ENCODE measurements at regions not wholly inside any gene's neighbourhood (a gene's known extent, or its start where the extent isn't known, plus 50 kb on each side); places are given as distances from the start of the nearest gene placed in this dataset.

DNA sequence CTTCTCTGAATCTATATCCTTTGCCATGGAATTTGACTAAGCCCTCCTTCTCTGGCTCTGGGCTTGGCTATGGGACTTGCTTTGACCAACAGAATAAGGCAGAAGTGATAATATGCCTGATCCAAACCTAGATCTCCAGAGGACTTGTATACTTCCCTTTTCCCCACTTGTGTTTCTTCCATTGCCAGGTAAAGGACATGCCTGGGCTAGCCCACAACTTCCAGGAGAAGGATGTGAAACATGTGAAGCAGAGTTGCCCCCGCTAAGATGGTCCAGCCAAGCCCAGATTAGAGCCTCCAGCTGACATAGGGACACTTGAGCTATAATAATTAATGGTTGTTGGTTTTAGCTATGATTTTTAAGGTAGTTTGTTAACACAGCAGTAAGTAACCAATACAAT, 55.1 kb downstream of the FOXB1 start:
- H4K20me1 ChIP-seq (replicated peaks; ENCODE audit: control insufficient read depth, extremely low read depth, insufficient read depth, low read length): no peaks in the 10 kb centered on the region
- H3K9me1 ChIP-seq (replicated peaks; ENCODE audit: control insufficient read depth, extremely low read depth, insufficient read depth, low read length): no peaks in the 10 kb centered on the region
- H3K4me2 ChIP-seq (ENCODE audit: insufficient read depth, low read length): no peak overlapping the region
- CTCF ChIA-PET: no interaction called here
- DNase-seq (ENCODE audit: low read depth, low spot score) (no peak), FAIRE-seq (no peak)
- POLR2A ChIA-PET: no interaction called here
- no peak overlapping the region for H3K27ac ChIP-seq (ENCODE audit: insufficient read depth, low read depth, low read length)
- no TSS peak for BruUV-seq (replicated peaks)
- H3K4me1 ChIP-seq (ENCODE audit: control insufficient read depth, extremely low read depth, insufficient read depth, low read length): no peaks in the 10 kb centered on the region
- H3K79me2 ChIP-seq (ENCODE audit: control insufficient read depth, insufficient read depth, low read length): no peaks in the 10 kb centered on the region
- dilution Hi-C loops (cut with MboI; ENCODE audit: extremely low pct_ligation_motif_present, low sequenced_read_pairs): no loop called here
- no peak overlapping the region for H3K9ac ChIP-seq (replicated peaks; ENCODE audit: extremely low read depth, insufficient read depth, low read length)
- peaks cover 2 to 6% of the 10 kb centered on the region in 2 experiments for H3K27me3 ChIP-seq (ENCODE audit: control insufficient read depth in 2 of 2, insufficient read depth in 2 of 2, low read length in 2 of 2)
- no peaks in the 10 kb centered on the region for H3K36me3 ChIP-seq (ENCODE audit: control insufficient read depth in 2 of 2, extremely low read depth in 1 of 2, insufficient read depth in 2 of 2, low read length in 2 of 2)
- intact Hi-C loops (cut with micrococcal nuclease): no loop called here
- peaks cover 4% of the 10 kb centered on the region for H3K9me3 ChIP-seq (replicated peaks; ENCODE audit: control insufficient read depth, insufficient read depth, low read length)
- no peak overlapping the region for H3K4me3 ChIP-seq (replicated peaks in 1 of 3; ENCODE audit: insufficient read depth in 1 of 3, low read depth in 1 of 3, low read length in 3 of 3)
- no peak overlapping the region for H2AFZ ChIP-seq (ENCODE audit: low read depth, low read length)
- TF ChIP-seq GATA2 (IDR thresholded peaks at IDR 0.05; ENCODE audit: insufficient read depth, insufficient read length, low read depth, low read length) (no peak), POLR2AphosphoS5 (IDR thresholded peaks at IDR 0.05; ENCODE audit: insufficient read depth, low read depth, low read length) (no peak), POLR2A (IDR thresholded peaks at IDR 0.05; ENCODE audit: low read depth, low read length) (no peak)

DNA sequence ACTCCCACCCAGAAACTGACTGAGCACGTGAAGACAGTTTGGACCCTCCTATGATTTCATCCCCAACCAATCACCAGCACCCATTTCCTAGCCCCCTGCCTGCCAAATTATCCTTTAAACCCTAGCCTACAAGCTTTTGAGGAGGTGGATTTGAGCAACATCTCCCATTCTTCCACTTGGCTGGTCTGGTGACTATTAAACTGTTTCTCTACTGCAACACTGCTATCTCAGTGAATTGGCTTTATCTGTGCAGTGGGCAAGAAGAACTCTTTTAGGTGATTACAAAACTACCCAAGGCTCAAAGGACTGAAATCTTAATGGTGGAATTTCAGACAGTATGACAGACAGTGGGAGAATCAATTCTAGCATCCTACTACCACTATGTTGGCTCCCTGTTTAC, 57.6 kb downstream of the FOXB1 start:
- BruUV-seq (replicated peaks): no TSS peak
- ChIA-PET POLR2A (no interaction called here), CTCF (no interaction called here)
- Histone ChIP-seq H3K9me3 (replicated peaks; ENCODE audit: control insufficient read depth, insufficient read depth, low read length) (peaks cover 4% of the 10 kb centered on the region), H2AFZ (ENCODE audit: low read depth, low read length) (no peak overlapping the region), H3K4me1 (ENCODE audit: control insufficient read depth, extremely low read depth, insufficient read depth, low read length) (no peaks in the 10 kb centered on the region), H3K9ac (replicated peaks; ENCODE audit: extremely low read depth, insufficient read depth, low read length) (no peak overlapping the region), H4K20me1 (replicated peaks; ENCODE audit: control insufficient read depth, extremely low read depth, insufficient read depth, low read length) (no peaks in the 10 kb centered on the region), H3K27ac (ENCODE audit: insufficient read depth, low read depth, low read length) (no peak overlapping the region), H3K4me2 (ENCODE audit: insufficient read depth, low read length) (no peak overlapping the region), H3K9me1 (replicated peaks; ENCODE audit: control insufficient read depth, extremely low read depth, insufficient read depth, low read length) (no peaks in the 10 kb centered on the region), H3K27me3 (ENCODE audit: control insufficient read depth in 2 of 2, insufficient read depth in 2 of 2, low read length in 2 of 2) (peaks cover 6 to 8% of the 10 kb centered on the region in 2 experiments), H3K4me3 (replicated peaks in 1 of 3; ENCODE audit: insufficient read depth in 1 of 3, low read depth in 1 of 3, low read length in 3 of 3) (no peak overlapping the region), H3K79me2 (ENCODE audit: control insufficient read depth, insufficient read depth, low read length) (no peaks in the 10 kb centered on the region), H3K36me3 (ENCODE audit: control insufficient read depth in 2 of 2, extremely low read depth in 1 of 2, insufficient read depth in 2 of 2, low read length in 2 of 2) (no peaks in the 10 kb centered on the region)
- no peak for DNase-seq (ENCODE audit: low read depth, low spot score)
- intact Hi-C loops (cut with micrococcal nuclease) (no loop called here), dilution Hi-C loops (cut with MboI; ENCODE audit: extremely low pct_ligation_motif_present, low sequenced_read_pairs) (no loop called here)
- TF ChIP-seq, protein P1, sequence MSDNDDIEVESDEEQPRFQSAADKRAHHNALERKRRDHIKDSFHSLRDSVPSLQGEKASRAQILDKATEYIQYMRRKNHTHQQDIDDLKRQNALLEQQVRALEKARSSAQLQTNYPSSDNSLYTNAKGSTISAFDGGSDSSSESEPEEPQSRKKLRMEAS (IDR thresholded peaks at IDR 0.05; ENCODE audit: insufficient read depth, insufficient read length): no peak
- no peak for TF ChIP-seq EZH2 (IDR thresholded peaks at IDR 0.05; ENCODE audit: borderline replicate concordance, low read depth, low read length, severe bottlenecking)
- no peak for TF ChIP-seq POLR2AphosphoS5 (IDR thresholded peaks at IDR 0.05; ENCODE audit: insufficient read depth, low read depth, low read length)
- TF ChIP-seq, protein P2, sequence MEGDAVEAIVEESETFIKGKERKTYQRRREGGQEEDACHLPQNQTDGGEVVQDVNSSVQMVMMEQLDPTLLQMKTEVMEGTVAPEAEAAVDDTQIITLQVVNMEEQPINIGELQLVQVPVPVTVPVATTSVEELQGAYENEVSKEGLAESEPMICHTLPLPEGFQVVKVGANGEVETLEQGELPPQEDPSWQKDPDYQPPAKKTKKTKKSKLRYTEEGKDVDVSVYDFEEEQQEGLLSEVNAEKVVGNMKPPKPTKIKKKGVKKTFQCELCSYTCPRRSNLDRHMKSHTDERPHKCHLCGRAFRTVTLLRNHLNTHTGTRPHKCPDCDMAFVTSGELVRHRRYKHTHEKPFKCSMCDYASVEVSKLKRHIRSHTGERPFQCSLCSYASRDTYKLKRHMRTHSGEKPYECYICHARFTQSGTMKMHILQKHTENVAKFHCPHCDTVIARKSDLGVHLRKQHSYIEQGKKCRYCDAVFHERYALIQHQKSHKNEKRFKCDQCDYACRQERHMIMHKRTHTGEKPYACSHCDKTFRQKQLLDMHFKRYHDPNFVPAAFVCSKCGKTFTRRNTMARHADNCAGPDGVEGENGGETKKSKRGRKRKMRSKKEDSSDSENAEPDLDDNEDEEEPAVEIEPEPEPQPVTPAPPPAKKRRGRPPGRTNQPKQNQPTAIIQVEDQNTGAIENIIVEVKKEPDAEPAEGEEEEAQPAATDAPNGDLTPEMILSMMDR (IDR thresholded peaks at IDR 0.05; ENCODE audit: extremely low read depth in 1 of 2, insufficient read depth in 1 of 2, low read depth in 1 of 2, low read length in 2 of 2): no peak
- TF ChIP-seq JUN (IDR thresholded peaks at IDR 0.05; ENCODE audit: borderline replicate concordance, insufficient read depth, insufficient read length, low read depth): no peak
- no peak for TF ChIP-seq FOS (IDR thresholded peaks at IDR 0.05; ENCODE audit: borderline replicate concordance, insufficient read depth, low read length)
- FAIRE-seq: no peak
